ENCODE measurements at regions not wholly inside any gene's neighbourhood (a gene's known extent, or its start where the extent isn't known, plus 50 kb on each side); places are given as distances from the start of the nearest gene placed in this dataset.

- no peak for TF ChIP-seq CTCF (conservative IDR thresholded peaks at IDR 0.05; ENCODE audit: low read depth, low read length)
- TF ChIP-seq POLR2A (IDR thresholded peaks at IDR 0.05; ENCODE audit: low read depth, low read length), result no peak
- no peak for TF ChIP-seq MAZ (IDR thresholded peaks at IDR 0.05; ENCODE audit: borderline replicate concordance, low read depth, low read length)
- no peak for TF ChIP-seq MXI1 (IDR thresholded peaks at IDR 0.05; ENCODE audit: borderline replicate concordance, low read depth, low read length)
- no peak for TF ChIP-seq RAD21 (IDR thresholded peaks at IDR 0.05; ENCODE audit: low read length)
- no peak for TF ChIP-seq RCOR1 (IDR thresholded peaks at IDR 0.05; ENCODE audit: insufficient replicate concordance, low read length)
Observed at GRCh38 chr3:166127969-166128368, 290.7 kb upstream of the BCHE start.

Data from IMR-90 (cell line).